Large intestine (tissue), 3 donors: ENCODE measurements at regions not wholly inside any gene's neighbourhood (a gene's known extent, or its start where the extent isn't known, plus 50 kb on each side); places are given as distances from the start of the nearest gene placed in this dataset.
A peak's percentile ranks its signal among the peaks of the same experiment; 100 is the strongest.
"Not testable (repeated sequence)": the region's sequence is repeated elsewhere in the genome, so short reads cannot be mapped to it uniquely, and the experiment has no call there.

ENCODE experiments used
- DNase-seq, 2 donors: peaks; one replicate each; pipeline versions ENCODE4 v3.0.0 to v3.0.0-alpha.2; 2013
- H3K27ac ChIP-seq: one replicate; pipeline ENCODE4 v1.5.1; 2013; ENCODE audit warnings: low read length
- H3K27me3 ChIP-seq: 2 replicates; pipeline ENCODE4 v1.6.1; 2013; ENCODE audit warnings: low read length; ENCODE audit not compliant: control insufficient read depth, insufficient read depth
- H3K36me3 ChIP-seq: 2 replicates; pipeline ENCODE4 v1.6.1; 2013; ENCODE audit warnings: low read length; ENCODE audit not compliant: control insufficient read depth, insufficient read depth
- H3K4me1 ChIP-seq: one replicate; pipeline ENCODE4 v1.6.1; 2013; ENCODE audit warnings: low read length; ENCODE audit not compliant: control insufficient read depth, insufficient read depth
- H3K4me3 ChIP-seq: one replicate; pipeline ENCODE4 v1.5.1; 2013; ENCODE audit warnings: low read length
- H3K9me3 ChIP-seq: one replicate; pipeline ENCODE4 v1.6.1; 2013; ENCODE audit warnings: mild to moderate bottlenecking, low read depth, low read length, moderate library complexity; ENCODE audit not compliant: control insufficient read depth
- WGBS: methylation state at CpG from one replicate; pipeline ENCODE4 v1.1.5; 2013; ENCODE audit warnings: low lambda C conversion rate; ENCODE audit not compliant: insufficient coverage; 5-methylcytosine and 5-hydroxymethylcytosine counted together

DNA sequence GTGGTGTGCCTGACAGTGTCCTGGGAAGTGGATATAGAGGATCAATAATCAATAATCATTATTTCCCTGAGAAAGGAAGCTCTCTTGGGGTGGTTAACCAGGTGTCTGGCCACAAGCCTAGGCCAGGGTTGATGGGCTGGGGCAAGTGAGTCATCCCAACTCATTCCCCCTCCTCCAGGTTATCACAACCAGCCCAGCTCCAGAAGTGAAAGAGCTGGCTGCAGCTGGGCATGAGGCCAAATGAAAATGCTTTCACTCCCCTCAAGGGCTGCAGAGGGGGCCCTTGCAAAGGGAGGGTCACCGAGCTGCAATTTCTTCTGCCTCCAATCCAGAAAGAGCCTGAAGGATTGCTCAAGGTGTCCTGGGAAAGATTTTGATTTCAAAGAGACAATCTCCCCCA lies 127.9 kb downstream of the POTEM start:
- not testable (repeated sequence) for H3K27ac ChIP-seq, H3K4me3 ChIP-seq, H3K4me1 ChIP-seq, DNase-seq, H3K36me3 ChIP-seq, H3K27me3 ChIP-seq
- peaks cover 11% of the 10 kb centered on the region for H3K9me3 ChIP-seq
- WGBS, result no CpG with 5 or more reads among the region's 1 CpG

DNA sequence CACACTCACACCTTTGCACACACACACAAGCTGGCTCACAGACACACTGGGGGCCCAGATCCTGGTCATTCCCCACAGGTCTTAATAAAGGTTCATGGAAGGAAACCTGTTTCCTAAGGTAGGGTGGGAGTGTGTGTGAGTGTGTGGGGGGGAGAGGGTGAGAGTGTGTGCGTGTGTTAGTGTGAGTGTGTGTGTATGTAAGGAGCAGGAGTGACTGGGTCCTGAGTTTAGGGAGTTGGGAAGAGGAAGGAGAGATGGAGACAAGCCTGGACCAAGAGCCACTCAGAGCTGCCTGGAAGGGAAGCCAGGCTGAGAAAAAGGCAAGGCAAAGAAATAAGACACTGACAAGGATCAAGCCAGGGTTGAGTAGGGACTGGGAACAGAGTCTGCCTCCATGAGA lies 129.2 kb downstream of the POTEM start:
- 36% methylated on average over 1 of the region's 1 CpG for WGBS
- not testable (repeated sequence) for DNase-seq, H3K27me3 ChIP-seq, H3K4me1 ChIP-seq, H3K27ac ChIP-seq, H3K36me3 ChIP-seq, H3K4me3 ChIP-seq
- peaks cover 11% of the 10 kb centered on the region for H3K9me3 ChIP-seq

DNA sequence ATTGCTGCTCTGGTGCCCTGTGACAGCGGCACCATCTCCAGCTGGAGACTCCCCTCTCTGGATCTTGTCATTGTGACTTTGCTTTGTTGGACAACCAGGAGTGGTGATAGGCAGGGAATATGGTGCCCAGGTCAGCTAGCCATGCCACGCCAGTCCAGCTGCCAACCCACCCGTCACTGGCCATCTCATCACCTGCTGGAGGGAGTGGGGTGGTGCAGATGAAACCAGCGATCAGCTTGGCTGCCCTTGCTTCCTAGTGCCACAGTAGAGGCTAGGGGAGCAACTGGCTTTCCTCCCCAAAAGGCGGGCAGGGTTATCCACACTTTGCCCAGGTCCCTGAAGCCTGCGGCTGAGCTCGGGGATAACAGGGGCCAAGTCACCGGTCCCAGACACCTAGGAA lies 129.6 kb downstream of the POTEM start:
- not testable (repeated sequence) for H3K4me1 ChIP-seq, DNase-seq, H3K27ac ChIP-seq, H3K36me3 ChIP-seq, H3K4me3 ChIP-seq, H3K27me3 ChIP-seq
- H3K9me3 ChIP-seq, result peaks cover 11% of the 10 kb centered on the region
- no CpG with 5 or more reads among the region's 8 CpGs for WGBS

DNA sequence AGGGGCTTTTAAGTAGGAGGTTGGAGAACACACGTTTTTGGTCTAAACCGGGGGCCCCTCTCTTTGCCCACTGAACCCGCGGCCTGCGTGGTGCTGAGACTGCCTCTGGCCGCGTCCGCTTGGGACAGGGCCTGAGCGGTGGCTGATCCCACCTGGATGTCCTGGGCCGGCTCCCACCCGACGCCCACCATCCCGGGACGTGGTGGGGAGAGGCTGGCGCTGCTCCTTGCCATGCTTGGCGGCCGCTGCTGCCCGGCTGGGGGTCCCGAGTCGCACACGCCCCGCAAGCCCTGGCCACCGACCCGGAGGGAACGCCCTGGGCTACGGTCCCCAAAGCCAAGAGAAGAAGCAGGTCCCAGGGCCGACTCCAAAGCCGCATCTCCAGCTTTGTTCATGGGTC lies 130.1 kb downstream of the POTEM start:
- H3K27ac ChIP-seq, H3K4me3 ChIP-seq, H3K4me1 ChIP-seq, H3K36me3 ChIP-seq, H3K27me3 ChIP-seq, DNase-seq: not testable (repeated sequence)
- no CpG with 5 or more reads among the region's 28 CpGs for WGBS
- H3K9me3 ChIP-seq, result peaks cover 11% of the 10 kb centered on the region

DNA sequence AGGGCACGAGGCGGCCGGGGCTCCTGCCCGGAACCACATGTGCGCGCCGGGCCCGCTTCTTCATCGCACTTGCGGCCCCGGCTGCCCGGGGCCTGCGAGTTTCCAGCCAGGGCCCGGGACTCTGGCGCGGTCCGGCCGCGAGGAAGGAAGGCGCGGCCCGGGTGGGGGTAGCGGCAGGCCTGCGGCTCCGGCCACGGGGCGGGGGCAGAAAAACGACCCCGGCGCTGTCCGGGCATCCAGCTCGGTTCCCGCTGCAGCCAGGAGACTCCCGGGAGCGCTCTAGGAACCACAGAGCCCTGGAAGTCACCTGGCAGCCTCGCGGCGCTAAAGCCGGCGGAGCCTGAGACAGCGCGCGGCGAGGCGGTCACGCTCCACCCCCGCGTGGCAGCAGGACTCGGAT lies 130.5 kb downstream of the POTEM start:
- H3K36me3 ChIP-seq, H3K27ac ChIP-seq, DNase-seq, H3K4me1 ChIP-seq, H3K4me3 ChIP-seq, H3K27me3 ChIP-seq: not testable (repeated sequence)
- WGBS, result no CpG with 5 or more reads among the region's 49 CpGs
- H3K9me3 ChIP-seq, result peaks cover 11% of the 10 kb centered on the region

DNA sequence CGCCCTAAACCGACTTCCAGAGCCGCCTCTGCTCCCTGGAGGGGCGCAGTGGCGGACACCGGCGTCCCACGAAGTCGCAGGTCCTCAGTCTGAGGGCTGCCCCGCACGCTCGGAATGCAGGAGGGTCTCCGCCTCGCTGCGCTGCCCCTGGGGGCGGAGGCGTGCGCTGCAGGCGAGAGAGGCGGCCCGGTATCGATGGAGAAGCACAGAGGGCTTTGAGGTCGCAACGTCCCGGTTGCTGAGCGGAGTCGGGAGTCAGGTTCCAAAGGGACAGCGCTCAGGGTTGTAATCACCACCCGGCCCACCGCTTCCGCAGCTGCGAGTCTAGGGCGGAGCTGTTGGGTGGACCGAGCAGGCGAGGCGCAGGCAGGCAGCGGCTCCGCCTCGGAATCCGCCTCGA lies 131.0 kb downstream of the POTEM start:
- DNase-seq, H3K4me1 ChIP-seq, H3K4me3 ChIP-seq, H3K36me3 ChIP-seq, H3K27ac ChIP-seq, H3K27me3 ChIP-seq: not testable (repeated sequence)
- H3K9me3 ChIP-seq, result peaks cover 11% of the 10 kb centered on the region
- no CpG with 5 or more reads among the region's 41 CpGs for WGBS

DNA sequence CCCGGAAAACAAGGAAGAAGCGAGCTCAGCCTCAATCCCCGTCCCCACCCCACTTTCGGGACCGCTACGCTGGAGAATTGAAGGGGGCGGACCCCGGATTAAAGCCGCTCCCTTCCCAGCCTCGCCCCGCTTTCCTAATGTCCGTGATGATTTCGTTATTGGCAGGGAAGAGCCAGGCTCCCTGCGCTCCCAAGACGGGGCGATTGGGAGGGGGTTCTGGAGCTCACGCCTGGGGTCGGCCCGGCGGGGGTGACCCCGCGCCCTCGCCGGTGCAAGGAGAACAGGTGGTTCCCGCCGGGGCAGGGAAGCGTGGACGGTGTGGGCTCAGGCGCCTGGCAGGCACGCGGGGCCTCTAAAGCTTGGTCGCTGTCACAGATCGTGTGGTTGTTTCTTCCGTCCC lies 131.5 kb downstream of the POTEM start:
- DNase-seq, result peak in 1 of 2 donors; percentile 3
- peaks cover 11% of the 10 kb centered on the region for H3K9me3 ChIP-seq
- H3K36me3 ChIP-seq, H3K4me3 ChIP-seq, H3K27me3 ChIP-seq, H3K4me1 ChIP-seq, H3K27ac ChIP-seq: not testable (repeated sequence)
- WGBS, result no CpG with 5 or more reads among the region's 34 CpGs

DNA sequence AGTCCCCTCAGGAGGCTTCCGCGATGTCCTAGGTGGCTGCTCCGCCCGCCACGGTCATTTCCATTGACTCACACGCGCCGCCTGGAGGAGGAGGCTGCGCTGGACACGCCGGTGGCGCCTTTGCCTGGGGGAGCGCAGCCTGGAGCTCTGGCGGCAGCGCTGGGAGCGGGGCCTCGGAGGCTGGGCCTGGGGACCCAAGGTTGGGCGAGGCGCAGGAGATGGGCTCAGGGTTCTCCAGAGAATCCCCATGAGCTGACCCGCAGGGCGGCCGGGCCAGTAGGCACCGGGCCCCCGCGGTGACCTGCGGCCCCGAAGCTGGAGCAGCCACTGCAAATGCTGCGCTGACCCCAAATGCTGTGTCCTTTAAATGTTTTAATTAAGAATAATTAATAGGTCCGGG lies 132.1 kb downstream of the POTEM start:
- not testable (repeated sequence) for DNase-seq, H3K4me1 ChIP-seq, H3K27ac ChIP-seq, H3K4me3 ChIP-seq, H3K36me3 ChIP-seq, H3K27me3 ChIP-seq
- peaks cover 11% of the 10 kb centered on the region for H3K9me3 ChIP-seq
- WGBS, result no CpG with 5 or more reads among the region's 29 CpGs

DNA sequence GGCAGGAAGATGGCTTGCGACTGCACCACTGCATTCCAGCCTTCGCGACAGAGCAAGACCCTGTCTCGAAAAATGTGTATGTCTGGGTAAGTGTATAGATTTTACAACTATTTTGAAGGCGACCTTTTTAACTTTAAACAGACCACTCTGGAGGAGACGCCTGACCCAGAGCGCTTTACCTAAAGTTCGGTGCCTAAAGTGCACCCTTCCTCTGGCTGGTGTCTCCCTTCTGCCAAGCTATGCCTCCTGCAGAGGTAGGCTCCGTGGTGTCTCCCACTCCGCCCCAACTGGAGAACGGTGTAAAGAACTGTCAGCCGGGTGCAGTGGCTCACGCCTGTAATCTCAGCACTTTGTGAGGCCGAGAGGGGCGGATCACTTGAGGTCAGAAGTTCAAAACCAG lies 132.7 kb downstream of the POTEM start:
- H3K9me3 ChIP-seq, result peaks cover 11% of the 10 kb centered on the region
- not testable (repeated sequence) for H3K27me3 ChIP-seq, H3K36me3 ChIP-seq, H3K4me3 ChIP-seq, H3K27ac ChIP-seq, DNase-seq, H3K4me1 ChIP-seq
- no CpG with 5 or more reads among the region's 15 CpGs for whole genome bisulfite sequencing

DNA sequence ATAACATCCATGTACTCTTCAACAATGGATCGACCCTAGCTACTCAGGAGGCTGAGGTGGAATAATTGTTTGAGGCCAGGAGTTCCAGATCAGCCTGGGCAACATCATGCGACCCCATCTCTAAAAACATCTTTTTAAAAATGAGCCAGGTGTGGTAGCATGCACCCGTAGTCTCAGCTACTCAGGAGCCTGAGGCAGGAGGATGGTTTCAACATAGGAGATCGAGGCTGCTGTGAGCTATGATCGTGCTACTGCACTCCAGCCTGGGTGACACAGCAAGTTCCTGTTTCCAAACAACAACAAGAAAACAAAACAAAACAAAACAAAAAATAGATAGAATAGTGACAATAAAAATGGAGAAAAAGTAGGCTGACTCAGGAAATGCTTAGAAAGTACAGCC lies 138.3 kb downstream of the POTEM start:
- H3K27me3 ChIP-seq, H3K4me3 ChIP-seq: not testable (repeated sequence)
- 48% methylated on average over 2 of the region's 5 CpGs for WGBS

DNA sequence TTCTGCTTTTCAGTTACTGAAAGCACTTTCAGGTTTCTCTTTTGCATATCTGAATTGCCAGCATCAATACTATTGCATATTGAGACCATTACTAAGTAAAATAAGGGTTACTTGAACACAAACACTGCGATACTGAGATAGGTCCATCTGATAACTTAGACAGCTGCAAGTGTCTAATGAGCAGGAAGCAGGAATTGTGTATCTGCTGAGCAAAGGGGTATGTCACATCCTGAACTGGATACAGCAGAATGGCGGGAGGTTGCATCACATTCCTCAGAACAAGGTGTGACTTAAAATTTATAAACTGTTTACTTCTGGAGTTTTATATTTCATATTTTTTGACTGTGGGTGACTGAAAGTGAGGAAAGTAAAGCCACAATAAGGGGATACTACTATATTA lies 142.7 kb downstream of the POTEM start:
- no CpG with 5 or more reads among the region's 2 CpGs for WGBS

More for the DNA sequence above, 138.3 kb downstream of the POTEM start:
- not testable (repeated sequence) for H3K27ac ChIP-seq, H3K36me3 ChIP-seq, H3K4me1 ChIP-seq, DNase-seq, H3K9me3 ChIP-seq

More for the DNA sequence above, 142.7 kb downstream of the POTEM start:
- not testable (repeated sequence) for H3K4me1 ChIP-seq, H3K36me3 ChIP-seq, H3K4me3 ChIP-seq, H3K9me3 ChIP-seq, H3K27ac ChIP-seq, DNase-seq, H3K27me3 ChIP-seq
